Activated CD8-positive, alpha-beta memory T cell treated with anti-CD3 and anti-CD28 coated beads, Interleukin-2, amount 10 ng/mL, durations not matched to agents 7 days and 5 days (primary cell): ENCODE measurements at regions not wholly inside any gene's neighbourhood (a gene's known extent, or its start where the extent isn't known, plus 50 kb on each side); places are given as distances from the start of the nearest gene placed in this dataset.

Experiments
- ATAC-seq: fragments of 150-1000 bp; cut with Tn5 transposase; one replicate; pipeline ENCODE4 v1.10.0; 2021; ENCODE audit warnings: moderate library complexity
- CTCF ChIA-PET: fragments of 350-600 bp; sonication (Branson Sonifier 250); formaldehyde crosslinking; loops from one replicate; lab custom pipeline; 2021; ENCODE audit warnings: antibody characterized with exemption; lab: Charles Lee
- DNase-seq: peaks from one replicate; pipeline ENCODE4 v3.0.0-alpha.2; 2020
- H3K27ac Mint-ChIP-seq: one replicate; pipeline ENCODE4 v1.8.0; 2021; ENCODE audit warnings: mild to moderate bottlenecking, mixed read lengths
- H3K27me3 Mint-ChIP-seq: one replicate; pipeline ENCODE4 v1.8.0; 2021; ENCODE audit warnings: mixed read lengths
- H3K36me3 Mint-ChIP-seq: one replicate; pipeline ENCODE4 v1.8.0; 2021; ENCODE audit warnings: mild to moderate bottlenecking, mixed read lengths
- H3K4me1 Mint-ChIP-seq: one replicate; pipeline ENCODE4 v1.8.0; 2021; ENCODE audit warnings: mixed read lengths
- H3K4me3 Mint-ChIP-seq: one replicate; pipeline ENCODE4 v1.8.0; 2021; ENCODE audit warnings: mild to moderate bottlenecking, moderate library complexity, mixed read lengths
- H3K9me3 Mint-ChIP-seq: one replicate; pipeline ENCODE4 v1.8.0; 2022; ENCODE audit warnings: low read depth, mixed read lengths

DNA sequence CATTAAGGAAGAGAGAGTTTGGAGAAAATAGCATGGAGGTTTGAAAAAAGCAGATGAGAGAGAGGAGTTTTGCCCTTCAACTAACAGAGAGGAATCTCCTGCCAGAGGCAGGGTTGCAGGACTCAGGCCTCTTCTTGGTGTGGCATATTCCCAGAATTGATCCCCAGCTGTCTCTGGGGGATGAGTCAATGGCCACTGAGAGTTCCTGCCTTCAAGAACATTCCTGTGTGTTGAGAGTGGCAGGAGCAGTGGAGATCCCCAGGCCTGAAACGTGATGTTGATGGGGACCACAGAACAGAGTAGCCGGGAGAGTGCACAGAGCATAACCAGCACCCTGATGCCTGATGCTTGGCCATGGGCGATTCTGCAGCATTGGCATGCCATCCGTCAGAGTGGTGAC is 348.4 kb upstream of the THBS1 start:
- H3K9me3 Mint-ChIP-seq, result no peaks in the 10 kb centered on the region
- no peak for ATAC-seq
- H3K4me3 Mint-ChIP-seq, result no peak overlapping the region
- no peak overlapping the region for H3K27ac Mint-ChIP-seq
- CTCF ChIA-PET, result no interaction called here
- H3K27me3 Mint-ChIP-seq, result peaks cover 7% of the 10 kb centered on the region
- H3K4me1 Mint-ChIP-seq, result peaks cover 3% of the 10 kb centered on the region
- no peaks in the 10 kb centered on the region for H3K36me3 Mint-ChIP-seq
- DNase-seq, result no peak

DNA sequence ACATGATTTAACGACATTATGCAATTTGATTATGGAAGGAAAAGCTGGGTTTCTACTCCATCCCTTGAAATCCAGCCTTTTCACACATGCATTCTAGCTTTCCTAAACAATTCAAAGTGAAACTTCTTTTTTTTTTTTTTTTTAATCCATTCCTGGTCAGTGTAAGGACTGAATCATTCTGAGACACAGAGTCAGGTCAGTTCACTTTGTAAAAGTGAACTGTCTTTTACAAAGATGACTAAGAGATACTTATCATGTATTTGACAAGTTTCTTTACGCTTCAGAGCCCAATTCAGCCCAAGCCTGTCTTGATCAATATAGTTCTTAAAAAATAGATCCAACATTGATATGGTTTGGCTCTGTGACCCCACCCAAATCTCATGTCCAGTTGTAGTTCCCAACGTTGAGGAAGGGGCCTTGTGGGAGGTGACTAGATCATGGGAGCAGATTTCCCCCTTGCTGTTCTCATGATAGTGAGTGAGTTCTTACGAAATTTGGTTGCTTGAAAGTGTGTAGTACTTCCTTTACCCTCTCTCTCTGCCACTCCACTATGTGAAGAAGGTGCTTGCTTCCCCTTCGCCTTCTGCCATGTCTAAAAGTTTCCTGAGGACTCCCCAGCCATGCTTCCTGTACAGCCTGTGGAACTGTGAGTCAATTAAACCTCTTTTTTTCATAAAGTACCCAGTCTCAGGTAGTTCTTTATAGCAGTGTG is 345.6 kb upstream of the THBS1 start:
- CTCF ChIA-PET, result no interaction called here
- Mint-ChIP-seq H3K27ac (no peak overlapping the region), H3K4me3 (no peak overlapping the region), H3K36me3 (no peaks in the 10 kb centered on the region), H3K9me3 (no peaks in the 10 kb centered on the region), H3K4me1 (peaks cover 3% of the 10 kb centered on the region), H3K27me3 (peaks cover 8% of the 10 kb centered on the region)
- DNase-seq, result no peak
- no peak for ATAC-seq

DNA sequence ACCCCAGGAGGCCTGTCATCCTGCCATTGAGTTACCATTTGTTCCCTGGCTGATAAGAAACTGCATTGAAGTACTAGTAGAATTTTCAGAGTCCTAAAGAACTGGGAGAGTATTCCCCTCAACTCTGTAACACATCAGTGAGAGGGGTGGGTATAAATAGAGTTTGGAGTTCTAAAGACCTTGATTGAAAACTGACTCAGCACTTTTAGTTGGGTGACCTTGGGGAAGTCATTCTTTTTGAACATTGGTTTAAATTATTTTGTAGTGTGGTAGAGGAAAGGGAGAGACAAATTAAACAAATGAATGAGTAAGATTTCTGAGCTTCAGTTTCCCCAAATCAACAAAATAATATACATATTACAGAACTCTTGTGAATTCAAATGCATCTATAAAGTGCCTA is 344.5 kb upstream of the THBS1 start:
- CTCF ChIA-PET, result no interaction called here
- no peak overlapping the region for H3K27ac Mint-ChIP-seq
- no peaks in the 10 kb centered on the region for H3K36me3 Mint-ChIP-seq
- H3K9me3 Mint-ChIP-seq, result no peaks in the 10 kb centered on the region
- H3K4me1 Mint-ChIP-seq, result peaks cover 3% of the 10 kb centered on the region
- no peak overlapping the region for H3K4me3 Mint-ChIP-seq
- DNase-seq, result no peak
- H3K27me3 Mint-ChIP-seq, result peaks cover 8% of the 10 kb centered on the region
- ATAC-seq, result no peak

DNA sequence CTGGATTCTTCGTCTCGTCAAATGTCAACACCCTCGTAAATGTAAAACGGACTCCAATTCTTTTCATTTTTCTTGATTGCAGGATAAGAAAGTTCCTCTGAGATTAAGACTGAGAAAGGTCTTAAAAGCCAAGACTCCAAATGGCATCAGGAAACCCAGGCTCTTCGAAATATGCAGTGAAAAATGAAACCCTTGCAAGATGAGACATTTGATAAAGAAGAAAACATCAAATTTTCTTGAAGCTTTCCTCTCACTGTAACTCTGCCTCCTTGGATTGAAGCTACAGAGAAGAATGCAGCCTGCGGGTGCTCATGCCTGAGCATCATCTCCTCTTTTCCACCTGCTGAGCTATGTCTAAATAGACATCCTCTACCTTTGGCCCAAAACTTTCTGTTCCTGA is 342.4 kb upstream of the THBS1 start:
- H3K9me3 Mint-ChIP-seq, result no peaks in the 10 kb centered on the region
- DNase-seq (no peak), ATAC-seq (no peak)
- H3K27me3 Mint-ChIP-seq, result peaks cover 8% of the 10 kb centered on the region
- H3K4me1 Mint-ChIP-seq, result peaks cover 3% of the 10 kb centered on the region
- no peak overlapping the region for H3K4me3 Mint-ChIP-seq
- H3K27ac Mint-ChIP-seq, result no peak overlapping the region
- H3K36me3 Mint-ChIP-seq, result no peaks in the 10 kb centered on the region
- CTCF ChIA-PET, result no interaction called here

DNA sequence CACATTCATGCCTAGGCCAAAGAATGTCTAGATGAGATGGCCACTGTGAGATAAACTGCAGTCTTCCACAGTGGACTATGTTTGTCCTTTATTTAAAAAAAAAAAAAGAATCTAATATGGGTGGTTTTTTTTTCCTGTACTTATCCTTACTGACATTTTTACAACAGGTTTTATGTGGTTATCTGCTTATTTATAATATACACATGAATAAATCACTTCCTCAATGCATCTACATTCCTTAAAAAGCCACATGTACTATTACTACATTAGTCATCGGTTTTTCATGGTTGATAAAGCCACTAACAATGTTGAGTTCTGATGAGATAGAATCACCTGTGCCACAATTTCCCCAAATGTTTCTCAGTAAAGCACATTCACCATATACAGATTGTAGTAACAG is 341.3 kb upstream of the THBS1 start:
- H3K9me3 Mint-ChIP-seq, result no peaks in the 10 kb centered on the region
- peaks cover 8% of the 10 kb centered on the region for H3K27me3 Mint-ChIP-seq
- CTCF ChIA-PET, result no interaction called here
- H3K4me1 Mint-ChIP-seq, result peaks cover 3% of the 10 kb centered on the region
- DNase-seq (no peak), ATAC-seq (no peak)
- H3K27ac Mint-ChIP-seq, result no peak overlapping the region
- H3K36me3 Mint-ChIP-seq, result no peaks in the 10 kb centered on the region
- no peak overlapping the region for H3K4me3 Mint-ChIP-seq

DNA sequence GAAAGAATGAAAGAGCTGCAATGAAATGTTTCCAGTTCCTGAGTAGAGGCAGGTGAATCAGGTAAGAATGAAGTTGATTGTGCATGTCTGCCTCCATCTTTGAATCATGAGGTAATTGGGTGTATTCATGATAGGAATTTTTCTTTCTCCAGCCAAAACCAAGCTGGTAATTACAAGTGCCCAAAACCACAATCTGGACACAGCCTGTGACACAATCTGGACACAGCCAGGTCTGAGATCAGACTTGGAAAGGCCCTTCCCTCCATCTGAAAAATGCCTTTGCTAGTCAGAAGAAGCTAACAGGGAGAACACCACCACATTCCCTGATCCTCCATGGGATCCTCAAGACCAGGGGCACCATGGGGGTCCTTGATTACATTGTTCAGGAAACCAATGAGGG is 338.5 kb upstream of the THBS1 start:
- DNase-seq (no peak), ATAC-seq (no peak)
- CTCF ChIA-PET, result no interaction called here
- Mint-ChIP-seq H3K4me1 (no peaks in the 10 kb centered on the region), H3K9me3 (no peaks in the 10 kb centered on the region), H3K36me3 (no peaks in the 10 kb centered on the region), H3K4me3 (no peak overlapping the region), H3K27me3 (peaks cover 8% of the 10 kb centered on the region), H3K27ac (no peak overlapping the region)

DNA sequence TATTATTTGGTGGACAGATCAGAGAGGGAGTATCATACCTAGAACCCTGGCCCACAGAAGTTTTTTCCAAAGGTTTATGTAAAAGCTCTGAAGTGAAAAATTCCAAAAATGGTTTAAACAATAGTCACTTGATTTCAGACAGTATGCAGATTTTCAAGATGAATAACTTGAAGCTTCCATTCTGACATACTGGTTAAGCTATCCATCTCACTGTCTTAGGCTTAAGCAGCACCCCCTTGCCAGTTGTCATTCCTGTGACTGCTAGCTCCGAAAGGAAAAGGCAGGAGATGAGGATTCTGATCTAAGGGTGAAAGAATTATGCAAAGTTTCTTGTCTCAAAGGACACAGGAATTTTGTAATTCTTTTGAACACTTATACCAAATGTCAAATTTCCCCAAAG is 337.5 kb upstream of the THBS1 start:
- DNase-seq, result no peak
- H3K9me3 Mint-ChIP-seq, result no peaks in the 10 kb centered on the region
- H3K4me3 Mint-ChIP-seq, result no peak overlapping the region
- no peak overlapping the region for H3K27ac Mint-ChIP-seq
- CTCF ChIA-PET, result interaction anchor here (0.9 kb wide), 1 partner anchor 53 kb away, joined by 3 read pairs; no protein-coding TSS in a partner anchor
- H3K27me3 Mint-ChIP-seq, result peaks cover 15% of the 10 kb centered on the region
- ATAC-seq, result no peak
- no peaks in the 10 kb centered on the region for H3K4me1 Mint-ChIP-seq
- H3K36me3 Mint-ChIP-seq, result no peaks in the 10 kb centered on the region

DNA sequence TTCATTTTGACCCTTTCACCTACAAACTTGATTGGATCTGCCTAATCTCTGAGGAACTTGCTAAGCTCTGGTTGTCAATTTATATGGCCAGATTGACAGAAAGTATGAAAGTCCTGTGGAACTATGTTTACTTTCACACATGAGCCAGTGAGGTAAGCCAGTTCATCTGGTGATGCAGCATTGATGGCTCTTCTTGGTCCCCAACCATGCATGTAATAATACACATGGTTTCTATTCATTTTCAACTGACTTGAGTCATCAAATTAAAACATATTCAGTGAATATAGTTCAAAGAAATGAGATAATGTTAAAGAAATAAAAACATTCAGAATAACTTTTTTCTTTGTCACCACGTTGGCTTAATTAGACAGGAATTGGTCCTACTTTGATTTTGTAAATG is 336.1 kb upstream of the THBS1 start:
- Mint-ChIP-seq H3K27ac (no peak overlapping the region), H3K36me3 (no peaks in the 10 kb centered on the region), H3K4me3 (no peak overlapping the region), H3K4me1 (no peaks in the 10 kb centered on the region), H3K27me3 (peaks cover 21% of the 10 kb centered on the region), H3K9me3 (no peaks in the 10 kb centered on the region)
- ATAC-seq (no peak), DNase-seq (no peak)
- CTCF ChIA-PET, result no interaction called here

DNA sequence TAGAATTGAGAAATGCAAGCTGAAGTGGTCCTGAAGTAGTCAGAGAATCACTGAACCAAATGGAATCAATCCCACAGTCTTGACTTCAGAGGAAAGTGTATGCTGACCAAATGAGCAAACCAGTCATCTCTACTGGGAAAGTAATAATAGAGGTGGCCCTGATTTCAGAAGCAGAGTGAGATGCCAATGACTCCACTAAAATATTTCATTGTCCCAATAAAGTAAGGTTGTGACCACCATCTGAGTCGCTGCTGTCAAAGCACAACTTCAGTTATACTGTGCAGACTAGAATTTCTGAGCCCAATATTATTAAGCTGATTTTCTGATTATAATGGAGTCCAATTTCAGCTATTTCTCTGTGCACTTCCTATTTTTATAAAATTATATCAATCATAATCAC is 334.4 kb upstream of the THBS1 start:
- no peak for ATAC-seq
- no peaks in the 10 kb centered on the region for H3K4me1 Mint-ChIP-seq
- H3K4me3 Mint-ChIP-seq, result no peak overlapping the region
- peaks cover 21% of the 10 kb centered on the region for H3K27me3 Mint-ChIP-seq
- H3K9me3 Mint-ChIP-seq, result no peaks in the 10 kb centered on the region
- no peaks in the 10 kb centered on the region for H3K36me3 Mint-ChIP-seq
- DNase-seq, result no peak
- no peak overlapping the region for H3K27ac Mint-ChIP-seq
- CTCF ChIA-PET, result no interaction called here

DNA sequence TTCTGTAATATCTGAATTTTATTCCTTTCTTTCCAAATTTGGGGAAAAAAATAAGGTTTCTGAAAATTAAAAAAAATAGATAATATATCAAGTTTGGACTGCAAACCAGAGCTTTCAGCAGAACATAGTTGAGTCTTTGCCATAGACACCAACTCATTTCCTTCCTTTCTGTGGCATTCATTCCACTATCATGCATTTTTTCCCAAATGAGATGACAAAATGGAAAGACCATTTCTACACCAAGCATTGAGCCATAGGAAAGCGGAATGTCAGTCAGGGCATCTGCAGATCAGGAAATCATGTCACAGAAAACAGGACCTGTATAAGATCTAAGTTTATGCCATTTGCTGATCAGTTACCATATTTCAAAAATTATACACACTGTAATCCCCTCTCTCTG is 333.3 kb upstream of the THBS1 start:
- no peak overlapping the region for H3K27ac Mint-ChIP-seq
- H3K9me3 Mint-ChIP-seq, result no peaks in the 10 kb centered on the region
- CTCF ChIA-PET, result no interaction called here
- no peak for DNase-seq
- H3K27me3 Mint-ChIP-seq, result peaks cover 21% of the 10 kb centered on the region
- H3K4me3 Mint-ChIP-seq, result no peak overlapping the region
- H3K36me3 Mint-ChIP-seq, result no peaks in the 10 kb centered on the region
- H3K4me1 Mint-ChIP-seq, result no peaks in the 10 kb centered on the region
- ATAC-seq, result no peak

DNA sequence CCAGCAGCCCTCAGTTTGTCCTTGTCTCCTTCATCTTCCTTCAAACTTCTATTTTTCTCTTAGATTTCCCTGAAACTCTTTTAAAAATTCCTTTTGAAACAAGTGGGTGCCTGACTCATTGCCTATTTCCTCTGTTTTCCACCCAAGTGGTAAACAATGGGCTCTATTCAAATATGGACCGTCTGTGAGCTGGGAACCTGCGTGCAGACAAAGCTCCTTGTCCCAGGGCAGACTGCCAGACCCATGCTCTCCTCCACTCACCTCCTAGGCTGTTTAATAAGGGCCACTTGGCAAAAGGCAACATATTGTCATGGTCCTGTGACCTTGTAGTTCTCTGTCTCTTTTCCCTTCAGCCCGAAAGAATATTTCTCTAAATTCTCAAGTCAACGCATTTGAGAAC is 332.7 kb upstream of the THBS1 start:
- H3K27ac Mint-ChIP-seq, result no peak overlapping the region
- H3K36me3 Mint-ChIP-seq, result no peaks in the 10 kb centered on the region
- ATAC-seq (no peak), DNase-seq (no peak)
- H3K27me3 Mint-ChIP-seq, result peaks cover 21% of the 10 kb centered on the region
- no peaks in the 10 kb centered on the region for H3K9me3 Mint-ChIP-seq
- no peaks in the 10 kb centered on the region for H3K4me1 Mint-ChIP-seq
- H3K4me3 Mint-ChIP-seq, result no peak overlapping the region
- CTCF ChIA-PET, result no interaction called here

DNA sequence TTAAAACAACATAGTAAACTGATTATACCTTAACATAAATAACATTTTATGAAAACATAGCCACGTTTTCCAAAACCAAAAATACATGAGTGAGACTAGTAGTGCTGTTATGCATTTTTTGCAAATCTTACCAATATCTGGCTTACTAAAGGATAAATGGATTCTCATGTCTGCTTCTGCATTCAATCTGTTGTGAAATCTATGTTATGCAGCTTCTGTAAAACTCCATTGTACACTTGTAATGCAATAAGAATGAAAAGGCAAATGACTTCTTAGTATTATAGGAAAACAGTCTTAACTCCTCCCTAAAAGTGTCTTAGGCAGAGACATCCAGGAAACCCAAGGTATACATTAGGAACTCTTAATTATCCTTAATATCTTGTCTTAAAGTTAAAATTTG is 330.9 kb upstream of the THBS1 start:
- H3K4me3 Mint-ChIP-seq, result no peak overlapping the region
- no peak overlapping the region for H3K27ac Mint-ChIP-seq
- H3K4me1 Mint-ChIP-seq, result no peaks in the 10 kb centered on the region
- peaks cover 31% of the 10 kb centered on the region for H3K27me3 Mint-ChIP-seq
- no peak for ATAC-seq
- DNase-seq, result no peak
- H3K9me3 Mint-ChIP-seq, result no peaks in the 10 kb centered on the region
- no peaks in the 10 kb centered on the region for H3K36me3 Mint-ChIP-seq
- CTCF ChIA-PET, result no interaction called here

DNA sequence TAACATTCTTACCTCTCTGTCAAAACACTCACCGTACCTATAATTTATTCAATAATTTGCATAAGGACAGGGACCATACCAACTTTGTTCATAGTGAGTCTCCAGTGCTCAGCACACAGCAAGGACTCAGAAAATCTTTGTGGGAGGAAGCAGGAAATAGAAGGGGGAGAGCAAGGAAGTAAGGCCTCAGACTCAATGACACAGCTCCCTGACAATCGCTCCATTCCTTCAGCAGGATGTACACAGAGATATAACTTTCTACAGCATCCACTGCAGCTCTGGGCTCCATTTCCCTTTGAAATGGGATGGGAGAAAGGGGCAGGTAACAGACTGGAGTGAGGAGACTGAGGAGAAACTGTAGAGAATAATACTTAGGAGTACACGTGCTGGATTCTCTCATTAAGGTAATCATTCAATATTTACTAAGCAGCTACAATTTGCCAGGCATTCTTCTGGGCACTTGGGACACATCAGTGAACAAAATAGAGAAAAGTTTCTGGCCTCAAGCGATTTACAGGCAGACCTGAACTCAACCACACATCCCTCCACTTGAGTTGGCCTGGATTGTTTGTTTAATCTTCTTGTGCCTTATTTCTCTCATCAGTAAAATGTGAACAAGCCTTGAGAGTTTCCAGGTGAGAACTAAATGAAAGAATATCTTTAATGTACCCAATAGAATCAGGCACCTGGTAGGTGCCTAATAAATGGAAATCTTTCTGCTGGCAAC is 330.3 kb upstream of the THBS1 start:
- no peak overlapping the region for H3K27ac Mint-ChIP-seq
- DNase-seq, result no peak
- no peak for ATAC-seq
- H3K9me3 Mint-ChIP-seq, result no peaks in the 10 kb centered on the region
- no peaks in the 10 kb centered on the region for H3K4me1 Mint-ChIP-seq
- H3K4me3 Mint-ChIP-seq, result no peak overlapping the region
- peaks cover 28% of the 10 kb centered on the region for H3K27me3 Mint-ChIP-seq
- H3K36me3 Mint-ChIP-seq, result no peaks in the 10 kb centered on the region
- CTCF ChIA-PET, result no interaction called here

DNA sequence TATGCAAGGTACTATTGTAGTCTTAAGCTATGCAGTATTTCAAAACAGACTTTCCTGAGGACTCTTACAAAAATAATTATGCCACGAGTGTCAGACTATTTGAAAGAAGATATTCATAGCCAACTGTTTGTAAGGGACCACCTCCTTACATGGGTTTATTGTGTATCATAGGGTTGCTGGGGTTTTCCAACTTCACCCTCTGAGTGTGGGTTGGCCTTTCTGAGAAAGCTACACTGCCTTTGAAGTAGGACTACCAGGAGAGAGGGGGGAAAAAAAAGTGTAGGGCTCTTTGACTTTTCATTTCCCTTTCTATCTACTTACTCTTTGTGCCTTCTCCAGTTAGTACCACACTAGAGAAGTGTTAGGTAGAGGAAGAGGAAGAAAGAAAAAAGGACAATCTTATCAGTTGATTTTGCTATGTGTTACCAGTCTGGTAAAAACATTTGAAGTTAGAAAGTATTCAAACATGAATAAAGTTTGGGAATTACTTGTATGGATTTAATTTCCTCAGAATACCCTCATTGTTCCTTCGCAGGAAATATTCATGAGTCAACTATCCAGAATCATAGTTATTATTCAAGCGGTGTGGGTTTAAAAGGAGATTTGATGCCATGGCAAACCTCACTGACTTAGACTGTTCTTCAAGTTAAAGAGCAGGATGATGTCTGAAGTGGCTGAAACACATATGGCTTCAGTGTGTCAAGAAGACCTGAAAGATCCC is 329.3 kb upstream of the THBS1 start:
- peaks cover 25% of the 10 kb centered on the region for H3K27me3 Mint-ChIP-seq
- no peak overlapping the region for H3K27ac Mint-ChIP-seq
- DNase-seq, result no peak
- no peak overlapping the region for H3K4me3 Mint-ChIP-seq
- CTCF ChIA-PET, result no interaction called here
- H3K4me1 Mint-ChIP-seq, result no peaks in the 10 kb centered on the region
- no peaks in the 10 kb centered on the region for H3K36me3 Mint-ChIP-seq
- ATAC-seq, result no peak
- no peaks in the 10 kb centered on the region for H3K9me3 Mint-ChIP-seq
